ENCODE measurements at regions not wholly inside any gene's neighbourhood (a gene's known extent, or its start where the extent isn't known, plus 50 kb on each side); places are given as distances from the start of the nearest gene placed in this dataset.

DNA sequence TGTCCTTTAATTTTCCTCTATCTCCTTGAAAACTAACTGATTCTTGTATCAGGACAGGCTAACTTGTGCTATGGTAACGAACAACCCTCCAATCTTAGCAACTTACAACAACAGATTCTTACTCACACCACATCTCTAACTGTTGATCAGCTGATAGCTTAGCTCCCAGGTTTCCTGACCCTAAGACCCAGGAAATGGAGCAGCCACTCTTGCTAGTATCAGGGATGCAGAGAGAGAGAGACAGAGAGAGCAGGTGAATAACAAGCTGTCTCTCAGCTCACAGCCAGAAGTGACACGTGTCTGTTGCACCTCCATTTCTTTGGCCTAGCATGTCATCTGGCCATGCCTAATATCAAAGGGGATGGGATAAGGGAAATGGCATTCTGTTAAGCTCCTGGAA is 1289.0 kb upstream of the AUTS2 start:
- H3K36me3 ChIP-seq (ENCODE audit: control insufficient read depth in 2 of 3, insufficient read depth in 3 of 3, low read length in 3 of 3), result no peaks in the 10 kb centered on the region
- H3K27me3 ChIP-seq (ENCODE audit: control insufficient read depth, insufficient read depth, low read length), result no peaks in the 10 kb centered on the region
- DNase-seq, result no peak
- no peak overlapping the region for H3K4me3 ChIP-seq (ENCODE audit: low read length in 3 of 3)
- TF ChIP-seq, protein P1, sequence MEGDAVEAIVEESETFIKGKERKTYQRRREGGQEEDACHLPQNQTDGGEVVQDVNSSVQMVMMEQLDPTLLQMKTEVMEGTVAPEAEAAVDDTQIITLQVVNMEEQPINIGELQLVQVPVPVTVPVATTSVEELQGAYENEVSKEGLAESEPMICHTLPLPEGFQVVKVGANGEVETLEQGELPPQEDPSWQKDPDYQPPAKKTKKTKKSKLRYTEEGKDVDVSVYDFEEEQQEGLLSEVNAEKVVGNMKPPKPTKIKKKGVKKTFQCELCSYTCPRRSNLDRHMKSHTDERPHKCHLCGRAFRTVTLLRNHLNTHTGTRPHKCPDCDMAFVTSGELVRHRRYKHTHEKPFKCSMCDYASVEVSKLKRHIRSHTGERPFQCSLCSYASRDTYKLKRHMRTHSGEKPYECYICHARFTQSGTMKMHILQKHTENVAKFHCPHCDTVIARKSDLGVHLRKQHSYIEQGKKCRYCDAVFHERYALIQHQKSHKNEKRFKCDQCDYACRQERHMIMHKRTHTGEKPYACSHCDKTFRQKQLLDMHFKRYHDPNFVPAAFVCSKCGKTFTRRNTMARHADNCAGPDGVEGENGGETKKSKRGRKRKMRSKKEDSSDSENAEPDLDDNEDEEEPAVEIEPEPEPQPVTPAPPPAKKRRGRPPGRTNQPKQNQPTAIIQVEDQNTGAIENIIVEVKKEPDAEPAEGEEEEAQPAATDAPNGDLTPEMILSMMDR (IDR thresholded peaks at IDR 0.05; ENCODE audit: borderline replicate concordance, extremely low read depth, insufficient read depth), result no peak
- H3K9me3 ChIP-seq (ENCODE audit: control insufficient read depth in 2 of 3, insufficient read depth in 1 of 3, low read length in 3 of 3), result no peaks in the 10 kb centered on the region
- no peak for FAIRE-seq
- H3K27ac ChIP-seq (ENCODE audit: low read depth in 2 of 2, low read length in 2 of 2), result no peak overlapping the region
- H3K4me1 ChIP-seq (ENCODE audit: control insufficient read depth in 2 of 3, insufficient read depth in 2 of 3, low read depth in 1 of 3, low read length in 3 of 3), result no peaks in the 10 kb centered on the region
- H3K9ac ChIP-seq (ENCODE audit: low read length in 3 of 3), result no peak overlapping the region
- intact Hi-C loops (cut with DNase I), result no loop called here

DNA sequence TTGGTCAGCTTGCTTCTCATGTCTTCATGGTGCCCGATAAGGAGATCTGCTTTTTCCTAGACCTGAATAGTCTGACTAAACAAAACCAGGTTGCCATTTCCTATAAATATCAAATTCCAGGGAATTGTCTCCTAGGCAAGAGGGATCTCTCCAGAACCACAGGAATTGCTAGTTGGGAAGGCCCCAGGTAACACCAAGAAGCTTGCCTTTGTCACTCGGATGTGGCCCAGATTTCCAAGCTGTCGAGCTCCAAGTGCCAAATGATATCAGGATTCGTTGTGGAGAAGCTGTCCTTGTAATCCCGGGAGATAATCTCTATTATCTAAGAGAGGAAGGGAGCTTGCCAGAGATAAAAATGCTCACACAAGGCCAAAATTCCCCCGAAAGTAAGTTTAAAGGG is 1288.5 kb upstream of the AUTS2 start:
- no peak overlapping the region for H3K9ac ChIP-seq (ENCODE audit: low read length in 3 of 3)
- H3K27me3 ChIP-seq (ENCODE audit: control insufficient read depth, insufficient read depth, low read length), result no peaks in the 10 kb centered on the region
- TF ChIP-seq, protein P1 (IDR thresholded peaks at IDR 0.05; ENCODE audit: borderline replicate concordance, extremely low read depth, insufficient read depth), result no peak
- no peaks in the 10 kb centered on the region for H3K9me3 ChIP-seq (ENCODE audit: control insufficient read depth in 2 of 3, insufficient read depth in 1 of 3, low read length in 3 of 3)
- intact Hi-C loops (cut with DNase I), result no loop called here
- DNase-seq, result no peak
- H3K4me1 ChIP-seq (ENCODE audit: control insufficient read depth in 2 of 3, insufficient read depth in 2 of 3, low read depth in 1 of 3, low read length in 3 of 3), result no peaks in the 10 kb centered on the region
- no peak for FAIRE-seq
- no peaks in the 10 kb centered on the region for H3K36me3 ChIP-seq (ENCODE audit: control insufficient read depth in 2 of 3, insufficient read depth in 3 of 3, low read length in 3 of 3)
- no peak overlapping the region for H3K27ac ChIP-seq (ENCODE audit: low read depth in 2 of 2, low read length in 2 of 2)
- H3K4me3 ChIP-seq (ENCODE audit: low read length in 3 of 3), result no peak overlapping the region

- DNase-seq (no peak), FAIRE-seq (no peak)
- no peak overlapping the region for H3K4me3 ChIP-seq (ENCODE audit: low read length in 3 of 3)
- intact Hi-C loops (cut with DNase I), result no loop called here
- no peaks in the 10 kb centered on the region for H3K36me3 ChIP-seq (ENCODE audit: control insufficient read depth in 2 of 3, insufficient read depth in 3 of 3, low read length in 3 of 3)
- no peak overlapping the region for H3K9ac ChIP-seq (ENCODE audit: low read length in 3 of 3)
- TF ChIP-seq, protein P1 (IDR thresholded peaks at IDR 0.05; ENCODE audit: borderline replicate concordance, extremely low read depth, insufficient read depth), result no peak
- H3K27me3 ChIP-seq (ENCODE audit: control insufficient read depth, insufficient read depth, low read length), result no peaks in the 10 kb centered on the region
- no peaks in the 10 kb centered on the region for H3K9me3 ChIP-seq (ENCODE audit: control insufficient read depth in 2 of 3, insufficient read depth in 1 of 3, low read length in 3 of 3)
- H3K4me1 ChIP-seq (ENCODE audit: control insufficient read depth in 2 of 3, insufficient read depth in 2 of 3, low read depth in 1 of 3, low read length in 3 of 3), result no peaks in the 10 kb centered on the region
- H3K27ac ChIP-seq (ENCODE audit: low read depth in 2 of 2, low read length in 2 of 2), result no peak overlapping the region
Measured at GRCh38 chr7:68311958-68312357, 1286.3 kb upstream of the AUTS2 start.

DNA sequence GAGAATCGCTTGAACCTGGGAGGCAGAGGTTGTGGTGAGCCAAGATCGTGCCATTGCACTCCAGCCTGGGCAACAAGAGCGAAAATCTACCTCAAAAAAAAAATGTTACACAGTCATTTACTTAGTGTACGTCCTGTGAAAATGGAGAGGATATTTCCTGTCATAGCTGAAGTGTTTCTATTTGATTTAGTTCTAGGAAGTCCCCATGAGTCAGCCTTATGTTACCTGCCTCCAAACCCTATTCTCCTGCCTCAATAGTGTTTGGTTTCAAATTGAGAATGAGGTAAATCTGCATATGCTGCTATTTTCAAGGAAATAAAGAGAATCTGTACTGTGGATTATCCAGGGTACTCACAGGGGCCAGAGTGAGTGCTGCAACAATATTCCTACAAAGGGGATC is 1284.5 kb upstream of the AUTS2 start:
- DNase-seq (no peak), FAIRE-seq (no peak)
- Histone ChIP-seq H3K27ac (ENCODE audit: low read depth in 2 of 2, low read length in 2 of 2) (no peak overlapping the region), H3K9ac (ENCODE audit: low read length in 3 of 3) (no peak overlapping the region), H3K27me3 (ENCODE audit: control insufficient read depth, insufficient read depth, low read length) (no peaks in the 10 kb centered on the region), H3K9me3 (ENCODE audit: control insufficient read depth in 2 of 3, insufficient read depth in 1 of 3, low read length in 3 of 3) (no peaks in the 10 kb centered on the region), H3K4me1 (ENCODE audit: control insufficient read depth in 2 of 3, insufficient read depth in 2 of 3, low read depth in 1 of 3, low read length in 3 of 3) (no peaks in the 10 kb centered on the region), H3K4me3 (ENCODE audit: low read length in 3 of 3) (no peak overlapping the region), H3K36me3 (ENCODE audit: control insufficient read depth in 2 of 3, insufficient read depth in 3 of 3, low read length in 3 of 3) (no peaks in the 10 kb centered on the region)
- TF ChIP-seq, protein P1 (IDR thresholded peaks at IDR 0.05; ENCODE audit: borderline replicate concordance, extremely low read depth, insufficient read depth), result no peak
- intact Hi-C loops (cut with DNase I), result no loop called here

Data from kidney (tissue), 13 donors.